DMS 273 (cell line): ENCODE measurements at regions not wholly inside any gene's neighbourhood (a gene's known extent, or its start where the extent isn't known, plus 50 kb on each side); places are given as distances from the start of the nearest gene placed in this dataset.
"Not testable (repeated sequence)": the region's sequence is repeated elsewhere in the genome, so short reads cannot be mapped to it uniquely, and the experiment has no call there.

Experiments used
- DNase-seq: peaks from one replicate; lab custom pipeline; 2025; ENCODE audit not compliant: unreplicated experiment; lab: John Stamatoyannopoulos, UW

GRCh38 chrX:150205011-150205410, 158.1 kb upstream of the MAMLD1 start:
- peak; percentile 19 for DNase-seq

GRCh38 chrX:150207733-150208132, 155.4 kb upstream of the MAMLD1 start:
- no peak for DNase-seq

- DNase-seq, result no peak
Measured at GRCh38 chrX:150211988-150212387, 151.1 kb upstream of the MAMLD1 start.

GRCh38 chrX:150212672-150213480, 150.2 kb upstream of the MAMLD1 start:
- no peak for DNase-seq

GRCh38 chrX:150213481-150214030, 149.6 kb upstream of the MAMLD1 start:
- no peak for DNase-seq

- DNase-seq, result not testable (repeated sequence)
Measured at GRCh38 chrX:150216000-150216399, 147.1 kb upstream of the MAMLD1 start.

GRCh38 chrX:150216716-150217115, 146.4 kb upstream of the MAMLD1 start:
- DNase-seq, result no peak

- no peak for DNase-seq
Measured at GRCh38 chrX:150217609-150218008, 145.5 kb upstream of the MAMLD1 start.

GRCh38 chrX:150219374-150220185, 143.5 kb upstream of the MAMLD1 start:
- DNase-seq, result no peak

GRCh38 chrX:150223176-150224015, 139.7 kb upstream of the MAMLD1 start:
- DNase-seq, result no peak

GRCh38 chrX:150224676-150225075, 138.4 kb upstream of the MAMLD1 start:
- DNase-seq, result no peak

GRCh38 chrX:150225266-150225665, 137.9 kb upstream of the MAMLD1 start:
- DNase-seq, result no peak

- no peak for DNase-seq
Measured at GRCh38 chrX:150225756-150226155, 137.4 kb upstream of the MAMLD1 start.

GRCh38 chrX:150226223-150226965, 136.7 kb upstream of the MAMLD1 start:
- DNase-seq, result no peak

- DNase-seq, result peak; percentile 44
Measured at GRCh38 chrX:150227321-150227860, 135.7 kb upstream of the MAMLD1 start.

- peak; percentile 66 for DNase-seq
Measured at GRCh38 chrX:150227873-150228410, 135.2 kb upstream of the MAMLD1 start.

- no peak for DNase-seq
Measured at GRCh38 chrX:150228431-150228830, 134.7 kb upstream of the MAMLD1 start.

GRCh38 chrX:150229030-150229429, 134.1 kb upstream of the MAMLD1 start:
- DNase-seq, result no peak

GRCh38 chrX:150229481-150229880, 133.6 kb upstream of the MAMLD1 start:
- no peak for DNase-seq

- not testable (repeated sequence) for DNase-seq
Measured at GRCh38 chrX:150230952-150231351, 132.2 kb upstream of the MAMLD1 start.
